ENCODE measurements at regions not wholly inside any gene's neighbourhood (a gene's known extent, or its start where the extent isn't known, plus 50 kb on each side); places are given as distances from the start of the nearest gene placed in this dataset.

GRCh38 chr5:124128867-124129266 lies 616.9 kb downstream of the CSNK1G3 start:
- no TSS peak for BruUV-seq (replicated peaks)
- DNase-seq (ENCODE audit: extremely low read depth in 1 of 4, low spot score in 3 of 4) (no peak), FAIRE-seq (no peak), ATAC-seq (no peak)
- H3K9ac ChIP-seq (ENCODE audit: insufficient read depth in 1 of 2, low read depth in 2 of 2, low read length in 2 of 2): no peak overlapping the region
- no peaks in the 10 kb centered on the region for H4K20me1 ChIP-seq (replicated peaks; ENCODE audit: control insufficient read depth, insufficient read depth, low read length)
- ChIA-PET CTCF (ENCODE audit: low intra/inter-chr PET ratio) (no interaction called here), POLR2A (no interaction called here)
- H3K9me1 ChIP-seq (ENCODE audit: control insufficient read depth, insufficient read depth, low read length): no peaks in the 10 kb centered on the region
- no peak overlapping the region for H3K27ac ChIP-seq (ENCODE audit: extremely low read depth, low read depth, low read length)
- no peak overlapping the region for H3K4me3 ChIP-seq
- no peaks in the 10 kb centered on the region for H3K27me3 ChIP-seq (ENCODE audit: control insufficient read depth in 2 of 2, insufficient read depth in 2 of 2, low read length in 2 of 2)
- no peaks in the 10 kb centered on the region for H3K9me3 ChIP-seq (replicated peaks; ENCODE audit: control insufficient read depth, insufficient read depth, low read depth, low read length)
- no peaks in the 10 kb centered on the region for H3K4me1 ChIP-seq (replicated peaks in 1 of 2; ENCODE audit: control insufficient read depth in 2 of 2, insufficient read depth in 2 of 2, low read length in 2 of 2)
- no peaks in the 10 kb centered on the region for H3K36me3 ChIP-seq (ENCODE audit: control insufficient read depth, insufficient read depth, low read length)
- in situ Hi-C loops (cut with MboI): no loop called here
- intact Hi-C loops (cut with micrococcal nuclease): no loop called here
- no peak overlapping the region for H3K4me2 ChIP-seq (ENCODE audit: insufficient read depth, low read length)
- no peak for TF ChIP-seq EP300 (IDR thresholded peaks at IDR 0.05; ENCODE audit: low read length)
- TF ChIP-seq E2F8 (IDR thresholded peaks at IDR 0.05; ENCODE audit: low read depth, partially characterized antibody): no peak
- TF ChIP-seq ZNF311 (CRISPR knock-in tag; IDR thresholded peaks at IDR 0.05): no peak
- no peak for TF ChIP-seq SNAPC5 (CRISPR knock-in tag; IDR thresholded peaks at IDR 0.05)
- TF ChIP-seq DACH1 (IDR thresholded peaks at IDR 0.05; ENCODE audit: partially characterized antibody): no peak
- TF ChIP-seq PTRF (tag; IDR thresholded peaks at IDR 0.05): no peak
- TF ChIP-seq MEF2D (tag; conservative IDR thresholded peaks at IDR 0.05; ENCODE audit: low read depth): no peak
- 2% methylated on average over 3 of the region's 3 CpGs for WGBS (ENCODE audit: insufficient coverage, low coverage, missing lambda C conversion rate)
- no peaks in the 10 kb centered on the region for H3K79me2 ChIP-seq (ENCODE audit: control insufficient read depth, insufficient read depth, low read length)
- no peak overlapping the region for H2AFZ ChIP-seq (ENCODE audit: low read depth, low read length)

Data from K562 (cell line).